NCI-H748 treated with DMSO at 0.1 percent for 48 hours (cell line): ENCODE measurements at regions not wholly inside any gene's neighbourhood (a gene's known extent, or its start where the extent isn't known, plus 50 kb on each side); places are given as distances from the start of the nearest gene placed in this dataset.
"Not testable (repeated sequence)": the region's sequence is repeated elsewhere in the genome, so short reads cannot be mapped to it uniquely, and the experiment has no call there.

Experiments
- DNase-seq: peaks from one replicate; lab custom pipeline; 2025; lab: John Stamatoyannopoulos, UW

GRCh38 chr15:31487811-31488436 lies 161.3 kb downstream of the KLF13 start:
- DNase-seq, result no peak

GRCh38 chr15:31488437-31489204 lies 162.0 kb downstream of the KLF13 start:
- peak; percentile 37 for DNase-seq

DNA sequence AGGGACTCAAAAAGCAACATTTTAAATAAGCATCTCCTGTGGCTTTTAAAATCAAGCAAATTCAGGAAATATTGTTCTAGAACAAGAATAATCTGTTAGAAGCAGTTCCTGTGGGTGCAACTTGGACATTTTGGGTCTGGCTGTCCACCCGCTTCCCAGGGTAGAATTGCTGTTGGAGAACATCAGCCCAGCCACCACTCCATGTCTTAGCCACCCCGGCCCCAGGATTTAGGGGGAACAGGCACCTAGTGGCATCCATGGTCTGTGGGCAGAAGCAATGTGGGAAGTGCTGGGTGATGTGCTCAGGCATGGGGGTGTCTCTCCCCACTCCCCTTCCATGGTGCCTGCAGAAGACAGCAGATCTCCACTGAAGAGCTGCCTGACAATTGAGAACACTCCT lies 162.6 kb downstream of the KLF13 start:
- DNase-seq, result no peak

GRCh38 chr15:31489801-31490646 lies 163.4 kb downstream of the KLF13 start:
- no peak for DNase-seq

- DNase-seq, result no peak
Measured at GRCh38 chr15:31494786-31495185, 168.2 kb downstream of the KLF13 start.

- no peak for DNase-seq
Measured at GRCh38 chr15:31495281-31495680, 168.6 kb downstream of the KLF13 start.

DNA sequence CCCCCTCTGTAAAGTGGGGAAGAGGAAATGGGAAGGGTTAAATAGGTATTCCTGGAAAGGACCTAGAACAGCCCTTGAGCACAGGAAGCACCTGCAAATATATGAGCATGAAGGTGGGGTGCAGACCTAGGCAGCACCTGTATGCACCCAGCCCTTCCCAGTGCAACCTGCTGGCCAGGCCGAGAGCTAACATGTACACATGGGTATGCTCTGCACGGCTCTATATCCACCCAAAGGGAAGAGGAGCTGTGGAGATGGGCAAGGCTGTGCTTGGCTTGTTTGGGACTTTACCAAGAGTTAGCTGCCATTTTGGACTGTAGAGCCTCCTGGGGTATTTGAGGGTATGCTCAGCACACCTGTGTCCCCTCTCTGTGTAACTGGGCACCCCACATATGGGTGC lies 171.2 kb downstream of the KLF13 start:
- no peak for DNase-seq

GRCh38 chr15:31498329-31498728 lies 171.7 kb downstream of the KLF13 start:
- no peak for DNase-seq

GRCh38 chr15:31498756-31499155 lies 172.1 kb downstream of the KLF13 start:
- DNase-seq, result no peak

DNA sequence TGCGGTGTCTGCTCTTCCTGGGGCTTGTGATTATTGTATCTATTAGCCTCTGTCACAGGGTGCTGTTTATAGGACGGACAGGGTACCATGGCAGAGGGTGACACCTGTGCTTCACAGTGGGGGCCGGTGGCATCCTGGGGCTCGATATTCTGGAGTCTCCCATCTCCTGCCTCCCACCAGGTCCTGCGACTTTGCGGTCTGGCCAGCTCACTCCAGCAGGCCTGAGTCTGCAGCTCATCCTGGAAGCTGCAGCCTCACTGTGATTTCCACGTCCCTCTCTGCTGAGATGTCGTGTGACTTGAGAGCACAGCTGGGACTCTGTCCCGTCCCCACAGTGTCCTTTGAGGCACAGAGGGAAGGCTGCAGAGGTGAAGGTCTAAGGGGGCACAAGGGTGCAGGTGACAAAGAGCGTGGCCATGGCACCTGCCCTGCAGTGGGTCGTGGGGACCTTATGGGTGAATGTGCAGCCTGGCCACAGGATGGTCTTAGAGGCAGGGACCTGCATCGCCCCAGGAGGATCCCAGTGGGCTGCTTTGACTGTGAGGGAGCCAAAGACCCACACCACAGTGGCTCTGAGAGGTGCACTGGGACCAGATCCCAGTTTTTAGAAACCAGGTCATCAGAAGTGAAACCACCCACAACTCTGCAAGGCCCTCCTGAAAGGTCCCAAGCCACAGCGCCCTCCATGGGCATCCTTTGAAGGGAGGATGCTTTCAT lies 172.8 kb downstream of the KLF13 start:
- no peak for DNase-seq

GRCh38 chr15:31499953-31500765 lies 173.5 kb downstream of the KLF13 start:
- no peak for DNase-seq

DNA sequence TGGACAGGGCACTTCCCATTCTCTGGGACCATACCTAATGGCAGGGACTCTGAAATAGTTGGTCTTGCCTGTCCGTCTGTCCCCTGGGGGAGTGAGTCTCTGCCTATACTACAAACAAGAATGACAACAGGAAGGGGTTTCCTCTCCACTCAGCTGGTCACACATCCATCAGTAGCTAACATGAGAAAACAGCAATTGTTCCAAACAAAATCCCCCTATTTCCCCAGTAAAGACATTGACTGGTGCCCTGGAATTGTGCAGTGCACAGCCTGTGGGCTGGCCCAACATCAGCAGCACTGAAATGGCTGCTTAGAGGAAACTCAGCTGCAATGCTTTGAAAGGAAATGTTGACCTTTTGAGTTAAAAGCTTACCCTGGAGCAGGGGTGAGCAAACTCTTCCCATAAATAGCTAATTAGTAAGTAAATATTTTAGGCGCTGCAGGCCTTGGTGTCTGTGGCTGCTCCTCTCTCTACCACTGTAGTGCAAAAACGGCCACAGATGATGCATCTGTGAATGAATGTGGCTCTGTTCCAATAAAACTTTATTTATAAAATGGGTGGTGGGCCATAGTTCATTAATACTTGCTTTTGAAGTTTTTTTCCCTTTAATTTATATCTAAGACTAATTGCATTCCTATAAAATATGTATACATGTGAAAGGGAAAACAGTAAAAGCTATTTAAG lies 174.3 kb downstream of the KLF13 start:
- peak; percentile 27 for DNase-seq

GRCh38 chr15:31501536-31502157 lies 175.0 kb downstream of the KLF13 start:
- DNase-seq, result no peak

- DNase-seq, result no peak
Measured at GRCh38 chr15:31502541-31503229, 176.1 kb downstream of the KLF13 start.

DNA sequence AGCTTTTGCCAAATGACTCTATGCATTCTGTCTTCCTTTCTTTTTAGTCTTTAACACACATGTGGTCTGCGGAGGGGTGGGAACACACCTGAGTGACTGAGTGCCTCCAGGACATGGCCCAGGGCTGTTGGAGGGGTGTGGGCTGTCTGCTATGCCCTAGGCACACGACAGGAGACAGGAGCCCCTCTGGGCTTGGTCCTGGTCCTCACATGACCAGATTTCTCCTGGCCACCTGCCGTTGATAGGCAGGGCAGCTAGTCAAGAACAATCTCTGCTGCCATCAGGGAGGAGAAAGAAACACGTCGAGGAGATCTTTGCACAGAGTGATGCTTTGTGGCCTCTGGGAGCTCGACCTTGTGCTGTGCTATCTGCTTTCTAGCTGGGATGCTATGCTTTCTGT lies 176.6 kb downstream of the KLF13 start:
- DNase-seq, result no peak

GRCh38 chr15:31503758-31504461 lies 177.3 kb downstream of the KLF13 start:
- DNase-seq, result no peak

GRCh38 chr15:31504462-31504839 lies 177.8 kb downstream of the KLF13 start:
- no peak for DNase-seq

- not testable (repeated sequence) for DNase-seq
Measured at GRCh38 chr15:31507573-31507972, 180.9 kb downstream of the KLF13 start.

GRCh38 chr15:31508656-31509055 lies 182.0 kb downstream of the KLF13 start:
- DNase-seq, result no peak
